GM10266 (cell line): ENCODE measurements at regions not wholly inside any gene's neighbourhood (a gene's known extent, or its start where the extent isn't known, plus 50 kb on each side); places are given as distances from the start of the nearest gene placed in this dataset.

Source experiments
- DNase-seq: peaks from one replicate; pipeline ENCODE4 v3.0.0; 2012; ENCODE audit errors: extremely low spot score
- TF ChIP-seq, protein P1 (sequence below): IDR thresholded peaks from 2 replicates; pipeline ENCODE4 v1.5.1; 2012; ENCODE audit warnings: mild to moderate bottlenecking, low read depth; ENCODE audit not compliant: control insufficient read depth, insufficient read depth; ENCODE audit errors: missing control alignments

DNA sequence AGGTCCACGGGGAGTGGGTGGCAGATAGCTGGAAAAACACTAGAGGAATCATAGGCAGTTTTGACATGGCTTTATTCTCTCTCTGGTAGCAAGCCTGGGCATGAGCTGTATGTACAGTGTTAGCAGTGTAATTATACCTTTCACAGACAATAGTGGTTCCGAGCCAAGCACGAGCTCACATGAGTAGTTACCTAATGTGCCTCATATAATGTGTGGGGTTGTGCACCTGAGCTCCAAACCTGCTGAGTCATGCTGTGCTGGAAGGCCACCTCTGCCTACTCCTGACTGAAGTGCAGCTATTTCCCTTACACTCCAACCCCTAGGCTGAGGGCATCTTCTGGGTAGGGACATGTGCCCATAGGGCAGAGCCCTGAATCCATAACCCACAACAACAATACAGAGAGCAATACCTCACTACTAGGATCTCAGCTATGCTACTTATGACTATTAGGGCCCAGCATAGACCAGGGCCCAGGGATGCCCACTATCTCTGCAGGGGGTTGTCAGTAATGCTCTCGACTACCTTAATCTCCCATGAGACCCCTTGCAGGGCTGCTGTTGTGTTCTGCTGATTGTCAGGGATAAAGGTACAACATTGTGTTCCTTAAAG is 432.1 kb downstream of the DYNC2H1 start:
- no peak for DNase-seq
- TF ChIP-seq, protein P1, sequence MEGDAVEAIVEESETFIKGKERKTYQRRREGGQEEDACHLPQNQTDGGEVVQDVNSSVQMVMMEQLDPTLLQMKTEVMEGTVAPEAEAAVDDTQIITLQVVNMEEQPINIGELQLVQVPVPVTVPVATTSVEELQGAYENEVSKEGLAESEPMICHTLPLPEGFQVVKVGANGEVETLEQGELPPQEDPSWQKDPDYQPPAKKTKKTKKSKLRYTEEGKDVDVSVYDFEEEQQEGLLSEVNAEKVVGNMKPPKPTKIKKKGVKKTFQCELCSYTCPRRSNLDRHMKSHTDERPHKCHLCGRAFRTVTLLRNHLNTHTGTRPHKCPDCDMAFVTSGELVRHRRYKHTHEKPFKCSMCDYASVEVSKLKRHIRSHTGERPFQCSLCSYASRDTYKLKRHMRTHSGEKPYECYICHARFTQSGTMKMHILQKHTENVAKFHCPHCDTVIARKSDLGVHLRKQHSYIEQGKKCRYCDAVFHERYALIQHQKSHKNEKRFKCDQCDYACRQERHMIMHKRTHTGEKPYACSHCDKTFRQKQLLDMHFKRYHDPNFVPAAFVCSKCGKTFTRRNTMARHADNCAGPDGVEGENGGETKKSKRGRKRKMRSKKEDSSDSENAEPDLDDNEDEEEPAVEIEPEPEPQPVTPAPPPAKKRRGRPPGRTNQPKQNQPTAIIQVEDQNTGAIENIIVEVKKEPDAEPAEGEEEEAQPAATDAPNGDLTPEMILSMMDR: no peak

DNA sequence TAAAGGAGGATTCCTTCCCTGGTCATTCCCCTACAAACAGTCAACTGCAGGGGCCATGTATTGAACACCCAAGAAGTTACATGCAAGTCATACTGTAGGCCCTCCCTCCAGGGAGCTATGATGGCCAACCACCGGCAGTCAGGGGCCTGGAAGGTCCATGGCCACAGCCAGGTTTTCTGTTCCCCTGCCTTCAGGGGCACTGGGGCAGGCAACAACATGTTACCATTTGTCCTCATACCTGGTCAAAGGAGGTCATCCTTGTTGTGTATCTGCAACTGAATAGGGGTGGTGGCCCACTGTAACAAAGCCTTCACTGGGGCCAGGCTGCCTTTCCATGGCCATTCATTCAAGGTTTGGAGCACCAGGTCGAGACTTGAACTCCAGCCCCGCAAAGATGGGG is 433.6 kb downstream of the DYNC2H1 start:
- no peak for DNase-seq
- TF ChIP-seq, protein P1: no peak

DNA sequence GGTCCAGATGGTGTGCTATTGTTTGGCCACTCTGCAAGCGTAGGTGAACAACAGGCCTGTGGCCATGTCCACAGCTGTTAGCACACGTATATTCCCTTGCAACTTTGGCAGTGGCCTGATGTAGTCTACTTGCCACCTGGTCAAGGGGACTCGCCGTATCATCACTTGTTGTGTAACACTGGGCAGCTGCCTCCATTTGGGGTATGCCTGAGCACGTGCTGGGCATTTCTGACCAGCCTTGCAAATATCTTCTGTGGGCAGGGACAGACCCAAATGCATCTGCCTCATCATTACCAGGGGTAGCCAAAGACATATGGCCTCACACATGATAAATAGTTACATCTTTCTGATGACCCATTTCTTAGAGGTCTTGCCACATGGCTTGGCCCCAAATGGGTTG is 434.2 kb downstream of the DYNC2H1 start:
- TF ChIP-seq, protein P1: no peak
- DNase-seq: no peak

DNA sequence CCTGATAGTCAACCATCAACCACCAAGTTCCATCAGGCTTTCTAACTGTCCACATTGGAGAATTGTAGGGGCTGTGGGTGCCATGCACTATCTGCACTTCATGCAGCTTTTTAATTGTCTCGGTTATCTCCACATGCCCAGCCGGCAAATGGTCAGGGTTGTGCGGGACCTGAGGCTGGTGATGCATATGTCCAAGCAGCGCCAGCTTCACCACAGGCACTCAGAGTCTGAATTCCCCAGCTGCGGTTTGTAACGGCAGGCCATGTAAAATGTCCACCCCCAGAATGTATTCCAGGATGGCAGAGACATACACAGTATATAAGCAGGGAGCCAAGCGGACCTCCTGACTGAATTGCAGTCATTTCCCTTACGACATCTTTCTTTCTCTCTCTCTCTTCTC is 435.6 kb downstream of the DYNC2H1 start:
- DNase-seq: no peak
- TF ChIP-seq, protein P1: no peak

DNA sequence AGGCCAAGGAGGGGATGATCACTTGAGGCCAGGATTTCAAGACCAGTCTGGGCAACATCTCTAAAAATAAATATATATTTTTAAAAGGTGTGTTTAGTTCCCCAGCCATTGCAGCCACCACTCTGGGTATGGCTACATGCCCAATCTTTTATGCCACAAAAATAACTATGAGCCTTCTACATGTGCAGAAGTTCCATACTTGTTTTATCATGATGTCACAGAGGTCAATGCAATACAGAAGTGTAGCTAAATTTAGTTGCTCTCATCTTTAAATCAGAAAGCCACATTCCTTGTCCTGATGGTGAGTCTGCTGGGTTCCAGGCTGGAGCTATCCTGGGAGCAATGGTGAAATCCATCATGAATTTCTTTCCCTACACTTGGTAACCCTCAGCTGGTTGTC is 436.3 kb downstream of the DYNC2H1 start:
- DNase-seq: no peak
- TF ChIP-seq, protein P1: no peak

DNA sequence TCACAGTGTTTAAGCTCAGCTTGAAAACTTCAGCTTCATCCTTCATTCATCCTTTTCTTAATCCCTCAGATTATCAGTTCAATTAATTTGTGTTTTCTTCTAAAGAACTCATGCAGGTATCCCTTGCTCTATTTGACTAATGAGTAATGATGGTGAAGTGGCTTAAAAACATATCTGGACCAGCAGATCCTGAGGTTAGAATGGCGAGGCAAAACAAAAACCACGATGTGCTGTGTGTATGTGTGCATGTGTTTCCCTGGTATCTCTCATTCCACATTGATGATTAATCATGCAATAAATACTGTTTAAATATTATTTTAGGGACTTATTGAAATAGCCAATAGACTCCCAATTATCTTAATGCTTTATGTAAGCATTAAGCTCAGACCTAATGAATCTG is 437.0 kb downstream of the DYNC2H1 start:
- TF ChIP-seq, protein P1: no peak
- DNase-seq: no peak

DNA sequence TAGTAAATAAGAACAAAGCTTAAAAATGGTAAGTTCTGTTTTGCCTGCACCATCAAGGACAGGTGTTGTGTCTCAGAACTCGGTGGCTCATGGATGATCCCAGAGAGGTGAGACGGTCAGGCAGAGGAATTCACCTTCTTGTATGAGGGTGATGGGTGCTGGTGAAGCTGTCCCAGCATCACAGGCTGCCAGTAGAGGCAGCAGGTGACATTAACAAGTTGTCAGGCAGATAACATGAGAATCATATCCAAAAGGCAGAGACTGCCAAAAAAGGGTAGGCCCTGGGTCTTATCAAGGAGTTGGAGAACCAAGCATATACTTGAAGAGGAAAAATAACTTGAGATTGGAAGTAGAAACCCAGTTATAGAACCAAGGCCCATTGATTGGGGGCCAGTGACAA is 437.8 kb downstream of the DYNC2H1 start:
- TF ChIP-seq, protein P1: no peak
- DNase-seq: no peak
